Hepatocyte (in vitro differentiated cells): ENCODE measurements at regions not wholly inside any gene's neighbourhood (a gene's known extent, or its start where the extent isn't known, plus 50 kb on each side); places are given as distances from the start of the nearest gene placed in this dataset.

Source experiments
- EZH2 ChIP-seq: fragments of 200-600 bp; sonication (generic); IDR thresholded peaks from 2 replicates; pipeline ENCODE4 v1.6.1; 2016; ENCODE audit warnings: antibody characterized with exemption, mild to moderate bottlenecking, borderline replicate concordance
- EZH2phosphoT487 ChIP-seq: fragments of 200-600 bp; sonication (generic); IDR thresholded peaks from one replicate; pipeline ENCODE4 v1.6.1; 2018; ENCODE audit warnings: antibody characterized with exemption, mild to moderate bottlenecking, low read depth, moderate library complexity; ENCODE audit not compliant: unreplicated experiment, severe bottlenecking
- TF ChIP-seq, protein P1 (sequence below): fragments of 200-600 bp; sonication (generic); IDR thresholded peaks from 2 replicates; pipeline ENCODE4 v1.5.1; 2016; ENCODE audit warnings: antibody characterized with exemption, mild to moderate bottlenecking; ENCODE audit not compliant: poor library complexity

DNA sequence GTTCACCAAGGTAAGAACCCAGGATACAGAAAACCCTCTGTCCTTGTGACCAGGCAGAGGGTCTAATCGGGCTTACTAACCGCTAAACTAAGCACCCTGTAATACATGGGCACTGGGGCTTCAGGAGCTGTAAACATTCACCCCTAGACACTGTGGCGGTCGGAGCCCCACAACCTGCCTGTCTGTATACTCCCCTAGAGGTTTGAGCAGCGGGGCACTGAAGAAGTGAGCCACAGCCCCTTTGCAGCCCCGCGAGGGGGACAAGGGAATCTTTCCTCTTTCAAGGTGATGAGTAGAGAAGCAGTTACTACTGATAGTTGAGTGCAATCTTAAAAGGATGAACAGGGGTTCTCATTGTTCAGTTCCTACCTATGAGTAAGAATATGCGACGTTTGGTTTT is 397.2 kb downstream of the AEBP2 start:
- TF ChIP-seq, protein P1, sequence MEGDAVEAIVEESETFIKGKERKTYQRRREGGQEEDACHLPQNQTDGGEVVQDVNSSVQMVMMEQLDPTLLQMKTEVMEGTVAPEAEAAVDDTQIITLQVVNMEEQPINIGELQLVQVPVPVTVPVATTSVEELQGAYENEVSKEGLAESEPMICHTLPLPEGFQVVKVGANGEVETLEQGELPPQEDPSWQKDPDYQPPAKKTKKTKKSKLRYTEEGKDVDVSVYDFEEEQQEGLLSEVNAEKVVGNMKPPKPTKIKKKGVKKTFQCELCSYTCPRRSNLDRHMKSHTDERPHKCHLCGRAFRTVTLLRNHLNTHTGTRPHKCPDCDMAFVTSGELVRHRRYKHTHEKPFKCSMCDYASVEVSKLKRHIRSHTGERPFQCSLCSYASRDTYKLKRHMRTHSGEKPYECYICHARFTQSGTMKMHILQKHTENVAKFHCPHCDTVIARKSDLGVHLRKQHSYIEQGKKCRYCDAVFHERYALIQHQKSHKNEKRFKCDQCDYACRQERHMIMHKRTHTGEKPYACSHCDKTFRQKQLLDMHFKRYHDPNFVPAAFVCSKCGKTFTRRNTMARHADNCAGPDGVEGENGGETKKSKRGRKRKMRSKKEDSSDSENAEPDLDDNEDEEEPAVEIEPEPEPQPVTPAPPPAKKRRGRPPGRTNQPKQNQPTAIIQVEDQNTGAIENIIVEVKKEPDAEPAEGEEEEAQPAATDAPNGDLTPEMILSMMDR = no peak
- TF ChIP-seq EZH2 (no peak), EZH2phosphoT487 (no peak)
